Neutrophil (primary cell): ENCODE measurements at regions not wholly inside any gene's neighbourhood (a gene's known extent, or its start where the extent isn't known, plus 50 kb on each side); places are given as distances from the start of the nearest gene placed in this dataset.

Experiments
- H3K27ac ChIP-seq: fragments of 200-600 bp; sonication (generic); 2 replicates; pipeline ENCODE4 v1.5.1; 2016; ENCODE audit warnings: mild to moderate bottlenecking, moderate library complexity
- H3K27me3 ChIP-seq: fragments of 200-600 bp; sonication (generic); 2 replicates; pipeline ENCODE4 v1.6.0; 2016; ENCODE audit warnings: mild to moderate bottlenecking
- H3K36me3 ChIP-seq: fragments of 200-600 bp; sonication (generic); 2 replicates; pipeline ENCODE4 v1.5.1; 2017
- H3K4me1 ChIP-seq, 2 experiments: fragments of 200-600 bp in 1 of 2; sonication (generic) in 1 of 2; 1 replicate in 1 of 2; 2 replicates in 1 of 2; pipeline versions ENCODE4 v1.5.1 to v1.6.1; 2013 to 2016; ENCODE audit warnings: low read depth in 1 of 2, low read length in 1 of 2, mild to moderate bottlenecking in 1 of 2, moderate library complexity in 1 of 2; ENCODE audit not compliant: control insufficient read depth in 1 of 2, insufficient read depth in 1 of 2
- H3K4me3 ChIP-seq, 2 experiments: fragments of 200-600 bp in 1 of 2; sonication (generic) in 1 of 2; 1 replicate in 1 of 2; 2 replicates in 1 of 2; pipeline ENCODE4 v1.5.1; 2013 to 2016; ENCODE audit warnings: low read depth in 1 of 2, low read length in 1 of 2, mild to moderate bottlenecking in 1 of 2, moderate library complexity in 1 of 2
- H3K9me3 ChIP-seq: fragments of 200-600 bp; sonication (generic); 2 replicates; pipeline ENCODE4 v1.5.1; 2016
- TF ChIP-seq, protein P1 (sequence below): fragments of 200-600 bp; sonication (generic); IDR thresholded peaks from 2 replicates; pipeline ENCODE4 v1.5.1; 2016; ENCODE audit warnings: antibody characterized with exemption

DNA sequence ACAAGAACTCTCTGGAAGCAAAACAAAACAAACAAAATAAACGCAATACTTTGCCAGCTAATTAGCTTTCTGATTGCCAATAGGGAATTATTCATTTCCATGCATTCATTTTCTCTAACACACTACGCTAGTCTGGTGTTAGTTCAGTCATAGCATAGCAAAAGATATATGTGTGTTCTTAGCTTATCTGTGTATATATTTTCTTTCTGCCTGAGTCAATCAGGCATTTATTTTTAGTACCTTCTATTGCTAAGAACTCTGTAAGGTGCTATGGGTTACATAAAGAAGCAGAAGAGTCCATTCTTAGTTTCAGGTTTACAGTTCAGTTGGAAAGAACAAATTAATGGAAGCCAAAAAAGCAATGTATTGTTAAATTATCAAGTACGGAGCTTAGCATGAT lies 490.9 kb downstream of the KLF5 start:
- Histone ChIP-seq H3K9me3 (no peaks in the 10 kb centered on the region), H3K4me3 (no peak overlapping the region), H3K4me1 (no peaks in the 10 kb centered on the region), H3K27me3 (no peaks in the 10 kb centered on the region), H3K36me3 (no peaks in the 10 kb centered on the region), H3K27ac (no peak overlapping the region)
- TF ChIP-seq, protein P1, sequence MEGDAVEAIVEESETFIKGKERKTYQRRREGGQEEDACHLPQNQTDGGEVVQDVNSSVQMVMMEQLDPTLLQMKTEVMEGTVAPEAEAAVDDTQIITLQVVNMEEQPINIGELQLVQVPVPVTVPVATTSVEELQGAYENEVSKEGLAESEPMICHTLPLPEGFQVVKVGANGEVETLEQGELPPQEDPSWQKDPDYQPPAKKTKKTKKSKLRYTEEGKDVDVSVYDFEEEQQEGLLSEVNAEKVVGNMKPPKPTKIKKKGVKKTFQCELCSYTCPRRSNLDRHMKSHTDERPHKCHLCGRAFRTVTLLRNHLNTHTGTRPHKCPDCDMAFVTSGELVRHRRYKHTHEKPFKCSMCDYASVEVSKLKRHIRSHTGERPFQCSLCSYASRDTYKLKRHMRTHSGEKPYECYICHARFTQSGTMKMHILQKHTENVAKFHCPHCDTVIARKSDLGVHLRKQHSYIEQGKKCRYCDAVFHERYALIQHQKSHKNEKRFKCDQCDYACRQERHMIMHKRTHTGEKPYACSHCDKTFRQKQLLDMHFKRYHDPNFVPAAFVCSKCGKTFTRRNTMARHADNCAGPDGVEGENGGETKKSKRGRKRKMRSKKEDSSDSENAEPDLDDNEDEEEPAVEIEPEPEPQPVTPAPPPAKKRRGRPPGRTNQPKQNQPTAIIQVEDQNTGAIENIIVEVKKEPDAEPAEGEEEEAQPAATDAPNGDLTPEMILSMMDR = no peak

DNA sequence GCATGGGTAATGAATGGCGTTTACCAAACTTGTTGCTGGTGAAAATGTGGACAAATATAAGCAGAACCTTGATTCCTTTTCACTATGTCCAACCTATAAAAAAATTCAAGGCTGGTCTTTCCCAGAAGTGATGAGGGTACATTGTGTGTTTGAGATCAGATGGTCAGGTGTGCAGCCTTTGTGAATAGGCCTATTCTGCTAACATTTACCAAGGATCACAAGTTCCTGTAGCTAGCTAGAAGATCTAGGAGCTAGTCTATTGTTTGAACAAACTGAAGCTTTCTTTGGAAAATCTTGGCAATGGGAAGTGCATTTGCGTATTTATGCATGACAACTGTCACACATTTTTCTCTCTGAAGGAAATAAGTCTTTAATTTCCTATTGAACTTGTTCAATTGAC lies 489.6 kb downstream of the KLF5 start:
- Histone ChIP-seq H3K9me3 (no peaks in the 10 kb centered on the region), H3K36me3 (no peaks in the 10 kb centered on the region), H3K27me3 (no peaks in the 10 kb centered on the region), H3K4me1 (no peaks in the 10 kb centered on the region), H3K27ac (no peak overlapping the region), H3K4me3 (no peak overlapping the region)
- TF ChIP-seq, protein P1 = no peak

DNA sequence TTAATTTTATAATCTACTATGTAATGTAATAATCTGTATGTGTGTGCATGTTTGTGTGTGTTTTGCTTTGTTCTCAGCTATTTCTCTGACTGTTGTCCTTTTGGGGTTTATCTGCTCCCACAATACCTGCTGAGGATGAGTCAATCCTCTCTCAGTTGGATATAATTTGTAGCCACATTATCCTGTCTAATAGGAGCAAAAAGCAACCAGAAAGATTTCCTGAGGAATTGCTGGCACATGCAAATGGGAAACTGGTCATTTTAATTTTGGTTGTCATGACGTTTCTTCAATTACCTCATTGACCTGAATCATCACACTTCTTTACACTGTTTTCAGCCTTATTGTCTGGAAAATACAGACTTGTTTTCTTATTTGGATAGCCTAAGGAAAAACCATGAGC lies 488.4 kb downstream of the KLF5 start:
- Histone ChIP-seq H3K27me3 (no peaks in the 10 kb centered on the region), H3K36me3 (no peaks in the 10 kb centered on the region), H3K9me3 (no peaks in the 10 kb centered on the region), H3K4me1 (no peaks in the 10 kb centered on the region), H3K27ac (no peak overlapping the region), H3K4me3 (no peak overlapping the region)
- TF ChIP-seq, protein P1 = no peak

DNA sequence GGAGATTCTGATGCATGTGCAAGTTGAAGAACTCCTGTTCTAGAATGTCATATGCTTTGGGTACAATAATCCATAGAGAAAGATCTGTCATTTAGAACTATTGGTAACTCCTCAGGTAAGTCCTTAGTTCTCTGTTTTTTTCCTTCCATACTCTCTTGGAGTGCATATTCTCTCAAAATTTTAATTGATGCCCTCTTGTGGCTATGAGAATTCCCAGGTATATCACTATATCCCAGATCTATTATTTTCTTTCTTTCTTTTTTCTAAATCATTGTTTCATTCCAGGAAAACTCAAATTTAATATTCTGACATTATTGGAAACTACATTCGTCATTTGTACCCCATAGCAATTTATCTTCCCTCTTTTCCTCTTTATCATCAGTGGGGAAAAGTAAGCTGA lies 485.4 kb downstream of the KLF5 start:
- Histone ChIP-seq H3K27me3 (no peaks in the 10 kb centered on the region), H3K27ac (no peak overlapping the region), H3K4me3 (no peak overlapping the region), H3K4me1 (no peaks in the 10 kb centered on the region), H3K36me3 (no peaks in the 10 kb centered on the region), H3K9me3 (no peaks in the 10 kb centered on the region)
- TF ChIP-seq, protein P1 = no peak

DNA sequence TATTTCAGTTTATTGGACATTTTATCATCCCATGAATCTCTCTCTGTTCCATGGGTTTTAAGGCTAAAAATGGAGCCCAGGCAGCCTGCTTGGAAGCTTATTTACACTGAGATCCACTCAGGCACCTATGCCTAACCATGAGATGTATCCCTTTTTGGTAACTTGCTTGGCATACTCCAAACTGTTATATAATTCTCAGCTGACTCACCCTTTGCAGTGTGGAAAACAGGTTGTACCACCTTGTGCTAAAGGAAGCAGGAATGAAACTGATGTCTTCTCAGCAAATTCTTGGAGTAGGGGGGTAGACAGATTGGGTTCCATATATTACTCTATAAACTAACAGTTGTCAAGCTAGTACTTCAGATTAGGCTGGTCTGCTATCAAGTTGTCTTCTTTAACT lies 483.6 kb downstream of the KLF5 start:
- no peak overlapping the region for H3K27ac ChIP-seq
- no peaks in the 10 kb centered on the region for H3K27me3 ChIP-seq
- H3K4me1 ChIP-seq = no peaks in the 10 kb centered on the region
- H3K4me3 ChIP-seq = no peak overlapping the region
- TF ChIP-seq, protein P1 = no peak
- no peaks in the 10 kb centered on the region for H3K9me3 ChIP-seq
- no peaks in the 10 kb centered on the region for H3K36me3 ChIP-seq

DNA sequence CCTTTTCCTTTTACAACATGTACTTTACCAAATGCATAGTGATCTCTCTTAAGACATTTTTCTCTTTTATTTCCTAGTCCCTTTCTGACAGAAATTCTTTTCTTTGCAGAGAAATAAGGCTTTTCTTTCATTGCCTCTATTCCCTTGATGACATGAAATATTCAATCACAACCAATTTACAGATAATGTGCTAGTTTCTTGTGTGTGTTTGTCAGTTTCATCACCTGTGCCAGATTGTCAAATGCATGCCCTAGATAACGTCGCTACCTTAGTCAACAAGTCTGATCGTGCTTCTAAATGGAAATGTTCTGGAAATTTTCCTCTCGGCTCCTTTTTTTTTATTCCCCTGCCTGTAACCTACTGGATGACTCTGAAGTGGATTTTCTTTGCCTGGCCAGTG lies 478.1 kb downstream of the KLF5 start:
- TF ChIP-seq, protein P1 = no peak
- Histone ChIP-seq H3K4me1 (no peaks in the 10 kb centered on the region), H3K27ac (no peak overlapping the region), H3K9me3 (no peaks in the 10 kb centered on the region), H3K4me3 (no peak overlapping the region), H3K36me3 (no peaks in the 10 kb centered on the region), H3K27me3 (no peaks in the 10 kb centered on the region)
